GM12892 (cell line): ENCODE measurements at regions not wholly inside any gene's neighbourhood (a gene's known extent, or its start where the extent isn't known, plus 50 kb on each side); places are given as distances from the start of the nearest gene placed in this dataset.
A peak's percentile ranks its signal among the peaks of the same experiment; 100 is the strongest.

Source experiments
- DNase-seq: peaks from one replicate; pipeline ENCODE4 v3.0.0; 2011; ENCODE audit not compliant: insufficient read length
- FAIRE-seq: peaks from 2 replicates; lab custom pipeline; 2011; peaks lifted over from hg19 to GRCh38; lab: Jason Lieb, UNC
- POLR2A ChIP-seq: IDR thresholded peaks from 2 replicates; pipeline ENCODE4 v1.6.1; 2011; ENCODE audit warnings: low read depth, low read length, control low read depth
- POLR2AphosphoS5 ChIP-seq: IDR thresholded peaks from 2 replicates; pipeline ENCODE4 v1.6.1; 2011; ENCODE audit warnings: low read depth, low read length, control low read depth
- TAF1 ChIP-seq: IDR thresholded peaks from 2 replicates; pipeline ENCODE4 v1.6.1; 2011; ENCODE audit warnings: low read depth, mild to moderate bottlenecking, control low read depth, low read length, borderline replicate concordance

DNA sequence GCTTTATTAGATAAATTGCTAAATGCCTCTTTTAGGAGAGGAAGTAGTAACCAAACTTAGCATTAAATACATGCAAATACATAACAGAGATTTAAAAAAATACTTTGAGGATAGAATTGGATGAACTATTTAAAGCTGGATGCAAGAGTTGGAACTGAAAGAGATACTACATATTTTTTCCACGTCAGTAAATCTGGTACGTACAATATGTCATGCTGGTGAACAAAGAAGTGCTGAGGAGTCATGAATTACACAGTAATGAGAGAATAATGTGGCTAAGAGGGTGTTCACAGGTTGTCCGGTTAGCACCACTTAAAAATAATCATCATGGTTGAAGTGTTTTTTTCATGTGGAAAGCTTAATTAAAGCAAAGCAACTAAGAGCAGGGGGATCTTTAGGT is 184.1 kb upstream of the FRMPD4 start:
- FAIRE-seq, result no peak
- no peak for DNase-seq
- TF ChIP-seq POLR2AphosphoS5 (no peak), TAF1 (no peak), POLR2A (no peak)

DNA sequence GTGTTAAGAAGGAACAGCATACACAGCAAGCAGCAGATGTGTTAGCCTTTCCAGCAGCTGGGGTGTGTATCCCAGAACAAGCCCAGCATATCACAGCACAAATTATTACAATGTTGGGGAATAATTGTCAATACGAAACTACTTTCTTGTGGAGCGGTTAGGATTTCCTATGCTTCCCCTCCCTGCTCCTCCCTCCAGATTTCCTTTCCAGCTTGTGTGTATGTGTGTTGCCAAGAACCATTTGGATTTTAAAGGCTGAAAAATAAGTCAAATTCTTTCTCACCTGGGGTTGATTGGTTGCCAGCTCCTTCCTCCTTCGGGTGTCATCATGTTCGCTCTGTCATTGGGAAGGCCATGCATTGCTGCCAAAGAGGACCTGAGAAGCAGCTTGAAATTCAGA is 178.2 kb upstream of the FRMPD4 start:
- FAIRE-seq (no peak), DNase-seq (no peak)
- TF ChIP-seq POLR2AphosphoS5 (no peak), POLR2A (no peak), TAF1 (no peak)

DNA sequence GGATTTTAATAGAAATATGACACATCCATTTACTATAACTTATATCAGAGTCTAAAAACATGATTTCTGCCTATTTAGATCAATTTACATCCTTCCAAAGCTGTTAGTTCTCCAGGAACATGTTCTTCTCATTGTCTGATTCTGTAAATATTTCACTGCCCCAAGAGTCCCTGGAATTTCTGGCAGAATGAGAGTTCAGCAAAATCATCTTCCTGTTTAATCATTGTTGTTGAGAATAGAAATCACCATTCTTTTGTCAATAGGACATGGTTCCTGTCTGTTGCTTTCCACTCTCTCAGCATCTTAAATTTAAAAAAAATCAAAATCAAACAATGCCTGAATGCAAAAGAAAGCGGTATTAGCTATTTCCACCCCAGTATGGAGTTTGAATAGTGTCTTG is 172.8 kb upstream of the FRMPD4 start:
- no peak for FAIRE-seq
- TF ChIP-seq TAF1 (no peak), POLR2AphosphoS5 (no peak), POLR2A (no peak)
- no peak for DNase-seq

DNA sequence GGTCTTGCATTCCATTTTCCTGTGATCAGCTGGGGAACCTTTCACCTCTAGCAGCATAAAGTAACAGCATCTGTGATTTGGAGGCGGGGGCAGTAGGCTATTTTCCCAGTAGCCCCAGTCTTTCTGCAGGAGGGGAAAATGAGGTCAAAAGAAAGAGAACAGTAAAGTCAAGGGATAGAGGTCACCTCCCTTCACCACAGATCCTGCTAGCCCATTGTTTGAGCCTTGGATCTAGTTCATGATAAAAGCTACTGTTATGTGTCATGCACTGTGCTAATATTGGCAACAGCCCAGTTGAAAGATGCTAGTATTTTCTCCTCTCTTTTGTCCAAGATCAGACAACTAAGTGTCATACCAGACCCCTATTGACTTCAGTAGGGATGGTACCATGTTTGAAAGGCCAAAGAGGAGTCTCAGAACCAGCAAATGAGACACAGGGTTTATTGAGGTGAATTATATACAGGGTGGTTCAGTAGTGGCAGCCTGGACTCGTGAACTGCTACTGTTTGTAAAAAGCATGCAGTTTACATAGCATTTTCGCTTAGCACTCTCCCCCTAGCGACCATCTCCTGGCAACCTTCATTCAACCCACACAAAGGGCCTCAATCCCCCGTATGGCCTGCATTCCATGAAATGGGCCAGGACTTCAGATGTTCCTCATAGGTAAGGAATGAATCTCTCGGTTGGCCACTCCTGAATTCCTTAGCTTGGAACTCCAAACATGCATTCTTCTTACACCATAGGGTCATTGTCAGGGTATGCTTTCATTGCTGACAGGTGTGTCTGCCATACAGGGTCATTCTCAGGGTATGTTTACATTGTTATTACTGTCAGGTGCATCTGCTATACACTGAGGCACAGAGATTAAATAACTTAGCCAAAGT is 170.0 kb upstream of the FRMPD4 start:
- DNase-seq (no peak), FAIRE-seq (no peak)
- TF ChIP-seq POLR2AphosphoS5 (no peak), TAF1 (no peak), POLR2A (no peak)

DNA sequence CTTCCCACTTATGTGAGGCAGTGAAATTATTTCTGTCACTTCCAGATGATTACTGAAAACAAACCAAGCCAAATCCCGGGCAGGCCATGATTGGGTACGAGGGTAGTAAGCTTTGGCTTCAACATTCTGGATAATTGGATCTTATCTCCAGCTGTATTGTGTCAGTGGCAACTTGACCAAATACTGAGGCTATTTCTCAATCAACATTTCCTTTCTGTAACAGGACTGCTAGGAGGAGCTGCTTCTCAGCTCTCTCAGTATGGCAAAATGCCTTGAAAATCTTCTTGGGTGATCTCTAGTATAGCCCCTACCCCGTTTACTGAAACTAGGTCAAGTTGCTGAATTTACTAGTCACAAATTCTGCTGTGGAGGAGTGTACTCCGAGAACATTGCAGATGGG is 169.3 kb upstream of the FRMPD4 start:
- FAIRE-seq, result no peak
- no peak for DNase-seq
- no peak for TF ChIP-seq POLR2AphosphoS5
- TF ChIP-seq POLR2A, result no peak
- TF ChIP-seq TAF1, result no peak

DNA sequence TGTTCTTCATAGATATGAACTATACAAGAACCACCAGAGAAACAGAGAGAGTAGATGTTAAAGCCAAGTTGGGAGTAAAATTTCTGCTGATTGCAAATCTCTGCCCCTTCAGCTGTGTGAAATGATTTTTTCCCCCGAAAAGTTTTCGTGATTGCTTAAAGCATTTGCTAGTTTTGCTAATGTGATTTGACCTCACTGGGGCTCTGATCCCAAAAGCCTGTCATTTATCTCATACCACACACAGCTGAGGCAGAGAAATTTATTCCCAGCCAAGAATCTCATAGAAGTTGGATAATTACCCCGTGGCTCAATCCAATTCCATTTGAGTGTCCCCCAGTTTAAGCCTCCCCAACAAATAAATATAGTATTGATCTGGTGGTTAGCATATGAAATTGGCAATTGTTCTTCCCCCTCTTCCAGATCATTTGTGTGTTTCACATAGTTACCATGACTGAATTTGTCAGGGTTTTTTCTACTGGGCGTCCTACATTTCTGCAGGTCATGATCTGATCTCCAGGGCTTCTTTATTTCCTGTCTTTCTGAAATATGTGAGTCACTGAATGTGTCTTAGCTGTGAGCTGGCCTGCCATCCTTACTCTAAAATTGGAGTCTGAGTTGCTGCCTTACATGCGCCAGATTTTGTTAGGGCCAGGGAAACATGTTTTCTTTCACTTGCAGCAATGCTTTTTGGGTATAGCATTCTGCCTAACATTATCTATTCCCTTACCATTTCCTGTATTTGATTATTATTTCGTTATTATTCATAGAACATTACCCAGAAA is 167.5 kb upstream of the FRMPD4 start:
- no peak for FAIRE-seq

DNA sequence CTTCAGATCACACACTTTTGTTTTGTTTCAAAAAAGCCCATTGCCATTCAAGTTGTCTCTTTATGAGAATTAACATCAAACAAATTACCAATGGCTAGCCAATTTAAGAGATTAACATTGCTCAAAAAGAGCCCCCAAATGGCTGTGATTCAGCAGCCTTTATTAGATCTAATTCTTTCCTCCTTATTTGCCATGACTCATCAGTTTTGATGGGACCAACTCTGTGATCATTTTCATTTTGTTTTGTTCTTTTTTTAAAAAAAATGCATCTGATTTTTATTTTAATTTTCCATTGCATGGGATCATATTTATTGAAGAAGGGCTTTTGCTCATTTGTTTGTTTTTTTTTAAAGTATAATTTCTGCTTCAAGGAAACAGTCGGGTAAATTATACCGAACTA is 161.6 kb upstream of the FRMPD4 start:
- no peak for FAIRE-seq
- no peak for TF ChIP-seq POLR2A
- TF ChIP-seq POLR2AphosphoS5, result no peak
- no peak for TF ChIP-seq TAF1

More for the DNA sequence above, 167.5 kb upstream of the FRMPD4 start:
- DNase-seq, result no peak
- TF ChIP-seq TAF1 (no peak), POLR2AphosphoS5 (no peak), POLR2A (no peak)

DNA sequence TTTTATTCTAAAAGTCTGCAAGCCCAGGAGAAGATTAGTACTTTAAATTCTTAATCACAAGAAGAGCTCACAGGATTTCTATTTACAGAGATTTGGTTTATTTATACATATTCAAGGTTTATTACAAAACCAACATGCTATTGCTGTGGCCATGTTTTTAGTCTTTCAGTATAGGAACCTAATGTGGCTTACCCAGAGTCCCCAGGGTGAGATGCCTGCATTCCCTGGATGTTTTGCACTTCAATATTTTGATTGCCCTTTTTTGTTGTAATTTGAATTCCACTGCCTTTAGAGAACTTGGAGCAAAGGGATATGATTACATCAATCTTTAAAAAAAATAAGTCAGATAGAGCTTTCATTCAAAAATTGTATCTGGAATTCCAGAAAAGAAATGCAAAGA is 146.0 kb upstream of the FRMPD4 start:
- FAIRE-seq, result no peak
- TF ChIP-seq POLR2A (no peak), POLR2AphosphoS5 (no peak), TAF1 (no peak)
- no peak for DNase-seq

More for the DNA sequence above, 161.6 kb upstream of the FRMPD4 start:
- DNase-seq, result no peak

DNA sequence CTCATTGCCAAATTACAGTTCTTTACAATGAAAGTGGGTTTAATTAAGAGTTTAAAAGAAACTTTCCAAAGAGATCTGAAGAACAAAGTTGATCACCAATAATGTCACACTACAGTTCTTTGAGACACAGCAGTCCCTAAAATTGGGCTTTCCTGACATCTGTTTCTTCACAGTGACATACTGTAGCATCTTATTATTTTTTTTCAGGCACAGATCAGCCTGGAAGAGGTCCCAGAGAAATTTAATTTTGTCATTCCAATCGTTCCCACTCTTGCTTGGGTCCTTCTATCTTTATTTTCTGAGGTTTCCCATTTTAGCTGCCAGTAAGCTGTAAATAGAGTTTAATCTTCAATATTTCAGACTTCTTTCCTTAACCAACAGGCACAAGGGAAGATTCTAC is 143.1 kb upstream of the FRMPD4 start:
- no peak for DNase-seq
- no peak for FAIRE-seq
- TF ChIP-seq POLR2AphosphoS5 (no peak), TAF1 (no peak), POLR2A (no peak)

DNA sequence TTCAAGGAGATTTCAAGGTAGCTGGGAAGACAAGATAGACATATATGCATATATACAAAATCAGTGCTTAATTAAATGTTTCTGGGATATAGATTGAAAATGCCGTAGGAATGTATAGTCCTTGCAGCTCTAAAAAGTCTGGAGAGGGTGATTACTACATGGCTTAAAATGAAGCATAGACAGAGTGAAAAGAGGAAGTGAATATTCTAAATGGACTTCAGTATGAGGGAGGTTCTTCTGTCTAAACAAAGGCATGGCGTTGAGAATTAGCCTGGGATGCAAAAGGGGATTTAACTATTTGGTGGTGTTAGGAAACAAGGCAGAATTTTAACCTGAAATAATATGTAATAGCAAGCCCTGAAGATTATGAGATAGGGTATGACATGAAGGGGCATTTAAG is 141.5 kb upstream of the FRMPD4 start:
- FAIRE-seq (no peak), DNase-seq (no peak)
- TF ChIP-seq POLR2A (no peak), POLR2AphosphoS5 (no peak), TAF1 (no peak)

DNA sequence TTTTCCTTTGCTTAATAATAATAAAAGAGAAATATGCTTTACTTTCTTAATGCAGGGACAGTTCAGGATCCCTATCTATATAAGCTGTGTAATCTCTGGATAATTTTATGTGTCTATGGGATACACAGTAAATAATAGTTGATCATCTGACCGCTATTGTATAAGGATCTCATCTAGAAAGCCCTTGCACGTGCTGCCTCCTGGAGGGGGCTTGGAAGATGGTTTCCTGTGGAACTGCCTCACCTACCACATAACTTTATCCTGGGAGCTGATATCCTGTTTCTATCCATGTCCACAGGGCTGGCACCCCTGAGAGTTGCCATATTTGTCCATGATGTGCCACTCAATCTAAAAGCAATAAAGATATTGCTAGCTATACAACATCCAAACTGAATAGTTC is 139.3 kb upstream of the FRMPD4 start:
- TF ChIP-seq POLR2AphosphoS5 (no peak), POLR2A (no peak), TAF1 (no peak)
- FAIRE-seq (peak; percentile 56), DNase-seq (no peak)

DNA sequence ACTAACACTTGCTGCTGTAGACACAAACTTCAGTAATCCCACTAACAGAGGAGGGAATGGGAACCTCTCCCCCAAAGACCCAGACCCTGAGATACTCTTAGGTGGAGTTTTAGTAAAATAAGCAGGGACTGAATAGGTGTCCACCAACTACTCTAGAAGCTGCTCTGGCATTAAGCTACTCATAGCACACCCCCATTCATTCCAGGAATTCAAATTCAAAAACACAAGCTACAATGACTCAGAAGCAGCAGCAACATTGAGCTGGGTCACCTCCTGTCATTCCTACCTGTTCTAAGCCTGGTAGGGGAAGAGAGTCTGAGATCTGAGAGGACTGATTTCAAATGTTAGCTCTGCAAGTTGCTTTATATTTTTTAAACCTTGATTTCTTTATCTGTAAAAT is 135.4 kb upstream of the FRMPD4 start:
- TF ChIP-seq POLR2AphosphoS5 (no peak), TAF1 (no peak), POLR2A (no peak)
- FAIRE-seq, result no peak
- no peak for DNase-seq
